HG02610 (cell line): ENCODE measurements at regions not wholly inside any gene's neighbourhood (a gene's known extent, or its start where the extent isn't known, plus 50 kb on each side); places are given as distances from the start of the nearest gene placed in this dataset.
"Not testable (repeated sequence)": the region's sequence is repeated elsewhere in the genome, so short reads cannot be mapped to it uniquely, and the experiment has no call there.

ENCODE experiments used
- ATAC-seq: cut with Tn5 transposase; IDR thresholded peaks from one replicate; pipeline ENCODE4 v1.9.1; 2021; ENCODE audit warnings: mild to moderate bottlenecking, moderate library complexity; ENCODE audit not compliant: unreplicated experiment

DNA sequence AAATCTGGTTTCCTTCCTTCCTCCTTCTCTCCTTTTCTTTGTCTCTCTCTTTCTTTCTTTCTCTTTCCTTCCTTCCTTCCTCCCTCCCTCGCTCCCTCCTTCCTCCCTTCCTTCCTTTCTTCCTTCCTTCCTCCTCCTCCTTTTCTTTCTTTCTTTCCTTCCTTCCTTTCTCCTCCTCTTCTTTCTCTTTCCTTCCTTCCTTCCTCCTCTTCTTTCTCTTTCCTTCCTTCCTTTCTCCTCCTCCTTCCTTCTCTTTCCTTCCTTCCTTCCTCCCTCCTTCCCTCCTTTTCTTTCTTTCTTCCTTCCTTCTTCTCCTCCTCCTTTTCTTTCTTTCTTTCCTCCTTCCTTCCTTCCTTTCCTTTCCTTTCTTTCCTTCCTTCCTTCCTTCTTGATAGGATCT is 61.2 kb downstream of the VIP start:
- ATAC-seq: no peak

DNA sequence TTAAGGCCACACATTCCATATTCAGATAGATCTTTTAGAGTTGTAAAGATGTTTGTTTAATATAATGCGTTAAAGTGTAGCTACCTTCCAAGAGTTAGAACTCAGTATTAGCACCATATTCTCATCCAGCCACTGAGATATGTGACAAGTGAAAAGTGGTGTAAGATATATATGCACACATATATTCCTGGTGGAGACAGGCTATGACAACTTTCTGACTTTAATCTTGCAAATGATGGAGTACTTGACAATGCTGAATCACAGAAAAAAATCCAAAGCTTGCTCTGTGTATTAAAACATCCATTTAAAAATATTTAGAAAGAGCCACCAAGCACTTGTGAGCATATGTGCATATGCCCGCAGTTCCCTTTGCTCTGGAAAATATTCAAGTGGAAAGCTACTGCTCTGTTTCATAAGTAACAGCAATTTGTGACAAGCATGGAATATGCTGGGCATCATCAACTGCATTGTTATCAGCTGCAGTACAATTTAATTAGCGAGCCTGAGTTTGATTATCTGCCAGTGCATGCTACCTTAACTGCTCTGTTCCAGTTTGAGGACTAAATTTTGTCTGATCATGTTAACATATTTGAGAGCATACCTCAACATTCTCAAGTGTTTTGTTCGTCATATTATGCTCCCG is 64.8 kb downstream of the VIP start:
- no peak for ATAC-seq

- no peak for ATAC-seq
Observed at GRCh38 chr6:152816055-152816454, 65.5 kb downstream of the VIP start.

GRCh38 chr6:152821525-152821924 is 70.9 kb downstream of the VIP start:
- no peak for ATAC-seq

- no peak for ATAC-seq
Observed at GRCh38 chr6:152824666-152825065, 74.1 kb downstream of the VIP start.

- no peak for ATAC-seq
Observed at GRCh38 chr6:152828431-152828830, 77.8 kb downstream of the VIP start.

- ATAC-seq: not testable (repeated sequence)
Observed at GRCh38 chr6:152834366-152834765, 83.8 kb downstream of the VIP start.

GRCh38 chr6:152836523-152836922 is 85.9 kb downstream of the VIP start:
- no peak for ATAC-seq

DNA sequence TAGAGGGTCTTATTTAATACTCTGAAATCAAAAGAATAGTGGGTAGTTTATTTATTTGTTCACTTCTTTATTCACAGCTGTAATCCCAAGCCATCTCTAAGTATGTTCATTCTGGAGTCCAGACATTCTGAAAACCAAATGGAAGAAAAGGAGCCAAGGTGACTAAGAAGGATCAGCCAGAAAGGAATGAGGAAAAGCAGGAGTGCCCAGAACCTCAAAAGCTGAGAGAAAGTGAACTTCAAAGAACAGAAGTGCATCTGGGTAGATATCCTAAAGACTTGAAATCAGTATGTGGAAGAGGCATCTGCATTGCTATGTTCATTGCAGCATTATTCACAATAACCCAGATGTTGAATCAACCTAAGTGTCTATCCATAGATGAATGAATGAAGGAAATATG is 94.8 kb downstream of the VIP start:
- no peak for ATAC-seq

- ATAC-seq: no peak
Observed at GRCh38 chr6:152846825-152847224, 96.2 kb downstream of the VIP start.

- no peak for ATAC-seq
Observed at GRCh38 chr6:152848919-152849318, 98.3 kb downstream of the VIP start.

- no peak for ATAC-seq
Observed at GRCh38 chr6:152854086-152854795, 103.6 kb downstream of the VIP start.

GRCh38 chr6:152858141-152858540 is 107.5 kb downstream of the VIP start:
- no peak for ATAC-seq

GRCh38 chr6:152859225-152859624 is 108.6 kb downstream of the VIP start:
- no peak for ATAC-seq

DNA sequence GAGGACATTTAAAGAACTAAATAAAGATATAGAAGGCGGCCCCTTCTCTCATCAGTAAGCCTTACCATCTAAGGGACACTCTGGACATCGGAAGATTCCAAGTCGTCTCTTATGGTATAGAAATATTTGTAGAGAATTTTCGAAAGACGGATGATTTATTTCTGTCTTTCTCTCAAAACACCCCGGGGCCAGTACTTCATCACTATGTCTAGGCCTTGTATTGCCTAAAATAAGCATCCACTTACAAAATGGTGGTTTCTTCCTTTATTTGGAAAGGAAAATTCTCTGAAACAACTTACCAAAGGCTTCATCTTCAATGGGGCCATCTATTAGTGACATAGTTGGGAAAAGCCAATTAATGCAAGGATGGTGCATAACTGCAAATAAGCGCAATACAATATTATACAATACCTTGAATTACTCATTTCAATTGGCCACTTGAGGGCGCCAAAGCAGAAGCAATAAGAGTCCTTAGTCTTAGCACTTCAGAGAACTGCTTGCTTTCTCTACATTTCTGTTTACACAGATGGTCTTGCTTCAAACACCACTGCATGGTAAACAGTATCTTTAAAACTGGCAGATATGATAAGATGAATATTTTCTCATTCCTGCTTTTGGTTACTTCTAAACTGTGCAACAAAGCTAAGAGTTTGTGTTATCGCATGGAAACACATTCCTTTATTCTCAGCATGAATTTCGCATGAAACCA is 113.2 kb downstream of the VIP start:
- peak; percentile 95 for ATAC-seq

DNA sequence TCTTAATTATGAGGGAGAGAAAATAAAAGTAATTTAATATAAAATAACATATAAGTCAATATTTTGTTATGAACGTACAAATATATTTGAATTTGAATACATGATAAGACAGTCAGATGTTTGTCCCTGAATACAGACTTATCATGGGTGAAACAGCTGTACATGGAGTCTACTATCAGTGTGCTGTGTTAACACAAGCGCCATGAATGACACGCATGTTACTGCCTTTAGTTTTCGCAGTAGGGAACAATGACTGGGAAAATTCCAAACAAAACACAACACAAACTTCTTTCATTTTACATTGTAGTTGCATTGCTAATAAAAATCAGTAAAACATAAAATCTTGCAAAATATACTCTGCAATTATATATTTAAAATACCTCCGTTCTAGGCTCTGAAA is 108.6 kb downstream of the FBXO5 start:
- ATAC-seq: no peak

DNA sequence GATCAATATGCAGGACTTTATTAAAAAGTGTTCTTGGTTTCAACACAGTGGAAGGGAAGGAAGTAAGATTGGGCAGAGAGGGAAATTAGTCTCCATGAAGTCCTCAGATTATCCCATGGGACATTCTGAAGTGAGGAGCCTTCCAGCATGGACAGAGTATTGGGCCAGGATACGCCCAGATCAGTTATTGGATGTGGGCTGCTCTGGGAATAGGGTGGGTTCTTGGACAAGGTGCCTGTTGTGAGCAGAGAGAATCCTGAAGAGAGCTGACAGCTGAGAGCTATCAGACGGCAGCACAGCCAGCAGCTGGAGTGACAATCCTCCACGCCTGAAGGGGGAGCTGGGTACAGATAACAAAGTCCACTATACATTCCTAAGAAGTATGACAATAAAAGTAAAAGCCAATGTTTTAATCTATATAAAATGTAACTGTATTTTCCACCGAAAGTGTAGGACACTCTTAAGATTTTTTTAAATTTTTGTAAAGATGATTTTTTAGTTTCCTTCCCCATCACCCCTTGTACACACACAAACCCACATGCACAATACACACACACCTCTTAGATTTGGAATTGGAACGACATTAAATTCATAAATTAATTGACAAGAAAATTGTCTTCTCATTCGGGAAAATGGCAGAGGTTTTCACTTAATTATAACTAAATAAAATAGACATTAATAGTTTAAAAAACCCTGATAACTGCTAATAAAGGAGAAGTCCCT is 107.8 kb downstream of the FBXO5 start:
- no peak for ATAC-seq

- no peak for ATAC-seq
Observed at GRCh38 chr6:152879681-152880080, 103.2 kb downstream of the FBXO5 start.

GRCh38 chr6:152893187-152893586 is 89.7 kb downstream of the FBXO5 start:
- no peak for ATAC-seq

- no peak for ATAC-seq
Observed at GRCh38 chr6:152896923-152897322, 85.9 kb downstream of the FBXO5 start.

DNA sequence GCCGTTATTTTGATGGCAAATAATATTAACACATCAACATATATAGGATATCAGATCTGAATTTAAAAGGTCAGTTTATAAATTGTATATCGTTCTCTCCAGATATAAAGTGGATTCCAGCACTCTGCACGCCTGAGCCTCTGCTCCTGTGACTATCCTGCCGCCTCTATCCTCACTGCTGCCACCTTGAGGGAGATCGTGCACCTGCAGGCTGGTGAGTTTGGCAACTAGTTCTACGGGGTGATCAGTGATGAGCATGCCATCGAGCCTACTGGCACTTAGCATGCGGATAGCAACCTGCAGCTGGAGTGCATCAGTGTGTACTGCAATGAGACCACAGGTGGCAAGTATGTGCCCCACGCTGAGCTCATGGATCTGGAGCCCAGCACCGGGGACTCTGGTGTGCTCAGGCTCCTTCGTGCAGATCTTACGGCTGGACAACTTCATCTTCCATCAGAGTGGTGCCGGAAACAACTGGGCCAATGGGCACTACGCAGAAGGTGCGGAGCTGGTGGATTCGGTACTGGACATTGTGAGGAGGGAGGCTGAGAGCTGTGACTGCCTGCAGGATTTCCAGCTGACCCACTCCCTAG is 84.9 kb downstream of the FBXO5 start:
- ATAC-seq: peak; percentile 98
